Central memory CD4-positive, alpha-beta T cell (primary cell): ENCODE measurements at regions not wholly inside any gene's neighbourhood (a gene's known extent, or its start where the extent isn't known, plus 50 kb on each side); places are given as distances from the start of the nearest gene placed in this dataset.
"Not testable (repeated sequence)": the region's sequence is repeated elsewhere in the genome, so short reads cannot be mapped to it uniquely, and the experiment has no call there.

ENCODE experiments used
- DNase-seq: peaks from one replicate; pipeline ENCODE4 v3.0.0; 2022

DNA sequence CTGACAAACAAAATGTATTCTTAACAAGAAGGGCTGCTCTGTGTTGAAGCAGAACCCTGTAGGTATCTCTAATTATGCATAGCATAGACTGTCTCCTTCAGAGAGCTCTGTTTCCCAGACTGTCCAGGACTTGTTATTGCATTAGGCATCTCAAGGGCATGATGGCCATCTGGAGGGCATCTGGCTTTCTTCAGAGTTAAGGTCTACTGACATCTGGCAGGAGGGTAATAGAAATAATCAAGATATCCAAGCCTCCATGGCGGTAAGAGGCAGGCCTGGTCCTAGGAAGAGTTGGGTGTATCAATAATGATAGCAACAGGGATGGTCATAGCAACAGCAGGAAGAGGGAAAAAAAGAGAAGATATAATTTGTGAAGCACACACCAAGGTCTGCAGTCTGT is 161.2 kb downstream of the TTC8 start:
- DNase-seq: no peak

DNA sequence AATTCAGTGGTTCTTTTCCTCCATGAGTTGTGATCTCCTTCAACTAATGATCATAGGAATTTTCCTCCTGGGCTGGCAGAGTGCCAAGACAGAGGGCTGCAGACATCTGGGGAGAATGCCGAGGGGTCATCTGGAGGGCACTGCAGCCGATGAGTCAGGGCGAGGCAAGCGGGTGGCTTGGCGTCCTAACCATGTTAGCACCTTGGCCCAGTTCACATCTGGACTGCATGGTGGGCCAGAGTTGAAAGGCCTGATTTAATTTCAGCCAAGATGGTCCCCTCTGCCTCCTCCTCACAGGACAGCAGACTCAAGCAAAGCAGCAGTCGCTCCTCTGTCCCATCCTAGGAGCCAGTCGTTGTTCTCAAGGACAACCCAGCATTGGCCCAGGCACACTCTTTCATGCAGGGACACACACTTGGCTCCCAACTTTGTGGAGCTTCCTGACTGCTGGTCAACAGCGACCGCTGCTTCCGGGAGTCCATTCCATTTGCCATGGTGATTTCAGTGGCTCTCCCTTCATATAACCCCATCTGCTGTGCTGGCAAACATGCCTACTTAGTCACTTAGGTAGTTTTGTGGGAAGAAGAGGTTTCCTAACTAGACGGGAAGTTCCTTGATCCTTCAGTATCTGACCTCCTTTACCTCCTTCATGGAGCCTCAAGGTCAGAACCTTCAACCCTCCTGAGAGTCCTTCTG is 161.8 kb downstream of the TTC8 start:
- DNase-seq: no peak

DNA sequence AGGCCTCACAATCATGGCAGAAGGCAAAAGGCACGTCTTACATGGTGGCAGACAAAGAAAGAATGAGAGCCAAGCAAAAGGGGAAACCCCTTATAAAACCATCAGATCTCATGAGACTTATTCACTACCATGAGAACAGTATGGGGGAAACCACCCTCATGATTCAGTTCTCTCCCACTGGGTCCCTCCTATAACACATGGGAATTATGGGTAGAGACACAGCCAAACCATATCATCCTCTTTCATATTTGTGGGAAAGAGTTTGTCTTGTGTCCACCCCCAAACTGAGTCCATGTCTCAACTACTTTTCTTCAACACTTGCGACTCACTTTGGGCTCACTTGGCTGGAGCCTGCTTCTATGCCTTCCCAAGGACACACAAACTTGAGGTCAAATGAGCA is 162.5 kb downstream of the TTC8 start:
- DNase-seq: not testable (repeated sequence)

DNA sequence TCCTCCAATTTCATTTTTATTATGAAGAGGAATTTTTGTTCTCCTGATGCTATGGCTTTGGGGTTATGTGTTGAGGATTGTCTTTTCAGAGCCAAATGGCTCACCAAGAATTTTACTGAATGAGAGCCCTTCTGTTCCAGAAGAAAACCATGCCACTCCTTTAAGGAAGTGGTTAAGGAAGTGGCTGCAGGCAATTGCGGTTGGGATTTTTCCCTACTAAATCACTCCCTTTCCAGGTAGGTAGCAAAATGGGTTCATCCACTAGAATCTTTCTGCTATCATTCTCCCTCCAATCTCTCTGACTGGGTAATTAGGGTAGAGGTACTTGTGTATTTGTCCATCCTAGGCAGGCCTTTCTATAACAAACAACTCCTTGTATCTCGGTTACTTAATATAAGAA is 163.1 kb downstream of the TTC8 start:
- DNase-seq: no peak

DNA sequence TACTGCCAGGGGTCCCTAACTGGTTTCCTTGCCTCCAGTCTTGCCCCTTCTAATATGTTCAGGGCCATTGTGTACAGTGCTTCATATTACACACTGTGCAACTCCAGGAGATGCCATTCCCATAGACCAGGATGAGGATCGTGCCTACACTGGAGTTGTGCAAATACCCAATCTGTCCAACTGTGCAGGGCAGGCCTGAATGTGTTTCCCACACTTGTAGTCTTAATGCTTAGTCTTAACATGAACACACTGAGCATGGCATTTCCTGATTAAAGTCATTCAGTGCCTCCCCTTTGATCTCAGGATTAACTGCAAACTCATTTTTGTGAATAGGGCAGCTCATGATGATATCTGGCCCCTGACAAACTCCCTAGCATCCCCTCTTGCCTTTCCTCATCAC is 165.5 kb downstream of the TTC8 start:
- DNase-seq: no peak

DNA sequence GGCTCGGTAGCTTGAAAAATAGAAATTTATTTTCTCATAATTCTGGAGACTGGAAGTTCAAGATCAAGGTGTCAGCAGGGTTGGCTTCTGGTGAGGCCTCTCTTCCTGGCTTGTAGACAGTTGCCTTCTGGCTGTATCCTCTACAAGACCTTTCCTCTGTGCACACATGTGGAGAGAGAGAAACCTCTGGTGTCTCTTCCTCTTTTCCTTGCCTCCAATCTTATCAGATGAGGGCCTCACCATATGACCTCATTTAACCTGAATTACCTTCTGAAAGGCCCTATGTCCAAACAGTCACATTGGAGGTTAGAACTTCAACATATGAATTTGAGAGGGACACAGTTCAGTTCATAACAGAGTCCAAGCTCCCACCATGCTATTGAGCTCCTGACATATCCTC is 166.4 kb downstream of the TTC8 start:
- no peak for DNase-seq

DNA sequence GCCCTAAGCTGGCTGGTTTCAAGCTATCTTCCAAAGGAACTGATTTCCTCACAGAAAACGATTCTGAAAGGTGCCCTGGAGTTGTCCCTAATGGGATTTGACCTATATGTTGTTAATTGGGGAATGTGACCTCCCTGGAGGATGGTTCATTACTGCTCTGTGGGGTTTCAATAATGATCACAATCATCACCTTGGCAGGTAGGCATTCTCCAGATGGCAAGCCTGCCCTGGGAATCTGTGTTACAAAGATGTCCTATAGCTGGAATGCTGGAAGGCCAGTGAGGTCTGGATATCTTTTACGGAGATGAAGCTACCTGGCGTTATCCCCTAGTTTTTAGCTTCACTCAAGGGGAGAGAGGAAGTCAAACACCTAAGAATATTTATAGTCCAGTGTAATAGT is 167.6 kb downstream of the TTC8 start:
- DNase-seq: no peak

DNA sequence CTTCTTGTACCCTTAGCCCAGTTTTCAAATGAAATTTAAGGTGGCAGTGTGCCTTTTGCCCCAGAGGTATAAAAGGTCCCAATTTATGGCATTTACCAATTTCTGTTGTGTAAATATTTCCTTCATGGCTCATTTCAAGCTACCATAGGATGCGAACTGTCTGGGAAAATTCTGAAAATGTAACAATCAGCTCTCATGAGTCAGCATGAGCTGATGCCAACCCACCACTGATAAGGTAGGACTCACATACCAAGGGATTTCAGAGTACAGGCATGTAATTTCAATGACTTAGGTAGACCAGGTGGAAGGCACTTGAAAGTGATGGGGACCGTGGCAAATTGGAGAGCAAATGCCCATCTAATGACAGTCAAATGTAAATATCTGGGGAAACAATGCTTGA is 169.5 kb downstream of the TTC8 start:
- no peak for DNase-seq

DNA sequence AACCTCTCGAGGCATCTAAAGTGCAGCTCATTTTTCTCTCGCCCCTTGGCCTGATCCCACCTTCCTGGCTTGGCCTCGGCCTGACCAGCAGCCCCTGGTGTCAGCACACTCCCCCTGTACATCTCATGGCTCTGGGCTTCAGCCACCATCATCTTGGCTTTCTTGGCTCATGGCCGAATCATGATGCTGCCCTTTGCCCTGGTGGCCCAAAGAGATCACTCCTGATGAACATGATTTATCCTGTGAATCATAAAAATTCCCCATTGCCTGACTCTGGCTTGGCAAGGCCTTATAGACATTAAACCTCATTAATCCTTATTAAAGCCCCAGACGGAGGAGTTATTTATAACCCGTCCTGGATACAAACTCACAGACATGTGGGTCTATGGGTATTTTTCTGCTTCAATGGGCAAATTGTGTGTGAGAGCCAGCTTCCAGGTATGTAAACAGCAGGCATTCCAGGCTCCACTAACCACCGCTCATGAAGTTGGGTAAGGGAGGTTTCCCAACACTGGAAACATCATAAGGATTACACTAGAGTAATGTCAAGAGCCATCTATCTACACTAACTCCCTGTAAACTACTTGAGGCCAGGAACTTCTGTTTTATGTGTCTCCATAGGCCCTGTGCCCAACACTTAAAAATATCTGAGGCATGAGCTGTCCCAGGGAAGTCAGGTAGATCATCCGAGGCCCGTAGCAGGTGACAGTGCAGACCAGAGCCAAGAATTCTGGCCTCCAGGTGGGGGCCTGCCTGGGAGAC is 171.2 kb downstream of the TTC8 start:
- DNase-seq: no peak

DNA sequence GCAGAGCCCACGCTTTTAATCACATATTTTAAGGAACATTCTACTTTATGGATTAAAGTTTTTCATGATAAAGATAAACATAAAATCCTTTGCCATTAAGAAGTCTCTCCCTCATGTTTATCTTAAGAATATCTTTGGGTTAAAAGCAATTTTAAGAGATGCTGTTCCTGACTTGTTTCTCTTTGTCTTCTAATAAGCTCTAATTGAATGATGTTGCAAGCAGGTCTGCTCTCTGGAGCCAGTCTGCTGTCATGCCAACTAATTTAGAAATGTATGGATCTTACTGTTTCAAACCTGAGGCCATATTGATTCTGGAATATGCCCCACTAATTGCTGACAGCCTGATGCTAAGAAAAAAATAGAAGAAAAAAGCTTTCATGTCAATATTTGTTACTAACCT is 173.6 kb downstream of the TTC8 start:
- no peak for DNase-seq

DNA sequence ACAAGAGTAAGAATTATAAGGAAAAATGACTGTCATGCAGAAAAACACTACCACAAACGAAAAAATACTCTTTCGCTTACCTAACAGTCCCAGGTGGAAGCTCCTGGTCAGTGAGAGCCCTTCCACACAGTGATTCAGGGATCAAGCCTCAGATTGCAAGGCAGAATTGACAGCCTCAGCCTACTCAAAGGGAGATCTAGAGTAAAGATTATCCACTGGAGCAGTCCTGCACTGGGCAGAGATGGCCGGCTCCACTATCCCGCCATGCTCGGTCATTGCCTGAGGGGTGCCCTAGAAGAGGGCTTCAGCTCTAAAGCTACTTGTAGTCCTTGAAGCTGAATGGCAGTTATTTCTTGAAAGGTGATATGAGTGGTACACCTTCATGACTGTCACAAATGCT is 174.7 kb downstream of the TTC8 start:
- DNase-seq: no peak

DNA sequence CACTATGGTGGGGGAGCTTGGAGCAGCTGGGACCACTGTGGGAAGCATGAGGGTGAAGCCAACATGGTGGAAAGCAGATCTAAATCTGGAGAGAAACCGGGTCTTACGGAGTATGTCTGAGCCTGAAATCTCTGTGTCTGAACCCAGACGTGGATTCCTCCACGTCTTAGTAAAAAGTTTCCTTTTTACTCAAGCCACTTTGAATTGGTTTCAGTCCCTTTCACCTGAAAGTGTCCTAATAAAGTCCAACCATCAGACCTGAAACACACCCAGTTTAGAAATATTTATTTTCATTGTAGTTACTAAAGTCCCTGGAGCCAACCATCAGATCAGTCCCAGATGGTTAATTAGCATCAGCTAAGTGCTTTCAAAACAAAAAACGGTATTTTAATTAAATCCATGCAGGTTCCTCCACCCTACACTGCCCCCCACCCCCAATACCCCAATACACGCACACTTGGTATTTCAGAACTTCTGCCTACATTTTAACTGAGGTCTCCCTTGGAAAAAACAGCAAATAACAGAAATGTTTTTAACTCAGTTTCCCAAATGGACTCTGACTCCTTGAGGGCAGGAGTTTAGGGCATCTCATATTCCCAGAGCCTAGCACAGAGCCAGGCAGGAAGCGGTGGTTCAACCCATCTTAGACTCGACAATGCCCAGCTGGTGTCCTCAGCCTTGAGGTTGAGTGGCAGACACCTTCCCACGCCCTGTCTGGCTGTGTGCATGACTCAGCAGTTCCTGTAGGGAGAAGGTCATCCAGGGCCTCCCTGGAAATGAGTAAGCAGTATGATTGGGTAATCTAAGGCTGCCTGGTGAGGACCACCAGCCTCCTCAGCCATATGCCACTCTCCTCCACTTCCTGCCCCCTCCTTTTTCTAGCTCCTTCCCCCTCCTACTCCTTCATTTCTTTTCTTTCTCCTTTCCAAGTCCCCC is 175.8 kb downstream of the TTC8 start:
- no peak for DNase-seq

DNA sequence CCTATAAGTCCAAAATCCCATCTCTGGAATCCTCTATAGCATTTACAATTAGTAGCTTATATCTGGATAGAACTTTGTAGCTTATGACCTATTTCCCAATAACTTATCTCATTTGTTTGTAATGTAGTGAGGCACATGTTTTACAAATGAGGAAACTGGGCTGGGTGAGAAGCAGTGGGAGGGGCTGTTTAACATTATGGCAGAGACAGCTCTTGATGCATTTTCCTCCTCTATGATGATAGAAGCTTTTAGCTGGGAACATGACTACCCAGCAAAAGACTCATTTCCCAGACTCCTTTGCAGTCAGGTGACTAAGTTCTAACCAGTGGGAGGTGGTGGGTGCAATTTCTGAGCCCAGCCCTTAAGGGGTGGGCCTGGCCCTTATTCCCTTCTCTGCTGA is 179.7 kb downstream of the TTC8 start:
- DNase-seq: no peak

DNA sequence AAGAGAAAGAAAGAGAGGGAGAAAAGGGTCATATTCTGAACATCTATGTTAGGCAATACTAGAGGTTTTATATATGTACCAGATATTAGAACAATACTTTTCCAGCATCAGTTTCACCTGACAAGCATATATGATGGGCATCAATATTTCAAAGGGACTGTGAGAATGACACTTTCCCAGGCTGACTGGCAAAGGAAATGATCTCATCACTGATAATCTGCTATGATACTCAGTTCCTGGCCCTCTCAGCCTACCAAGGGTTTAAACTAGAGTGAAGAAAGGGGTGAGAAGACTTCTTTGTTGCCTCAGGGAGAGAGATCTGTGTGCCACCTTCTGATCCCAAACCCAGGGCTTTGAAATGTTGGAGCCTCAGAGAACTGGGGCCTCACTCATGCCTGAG is 183.5 kb downstream of the TTC8 start:
- no peak for DNase-seq

DNA sequence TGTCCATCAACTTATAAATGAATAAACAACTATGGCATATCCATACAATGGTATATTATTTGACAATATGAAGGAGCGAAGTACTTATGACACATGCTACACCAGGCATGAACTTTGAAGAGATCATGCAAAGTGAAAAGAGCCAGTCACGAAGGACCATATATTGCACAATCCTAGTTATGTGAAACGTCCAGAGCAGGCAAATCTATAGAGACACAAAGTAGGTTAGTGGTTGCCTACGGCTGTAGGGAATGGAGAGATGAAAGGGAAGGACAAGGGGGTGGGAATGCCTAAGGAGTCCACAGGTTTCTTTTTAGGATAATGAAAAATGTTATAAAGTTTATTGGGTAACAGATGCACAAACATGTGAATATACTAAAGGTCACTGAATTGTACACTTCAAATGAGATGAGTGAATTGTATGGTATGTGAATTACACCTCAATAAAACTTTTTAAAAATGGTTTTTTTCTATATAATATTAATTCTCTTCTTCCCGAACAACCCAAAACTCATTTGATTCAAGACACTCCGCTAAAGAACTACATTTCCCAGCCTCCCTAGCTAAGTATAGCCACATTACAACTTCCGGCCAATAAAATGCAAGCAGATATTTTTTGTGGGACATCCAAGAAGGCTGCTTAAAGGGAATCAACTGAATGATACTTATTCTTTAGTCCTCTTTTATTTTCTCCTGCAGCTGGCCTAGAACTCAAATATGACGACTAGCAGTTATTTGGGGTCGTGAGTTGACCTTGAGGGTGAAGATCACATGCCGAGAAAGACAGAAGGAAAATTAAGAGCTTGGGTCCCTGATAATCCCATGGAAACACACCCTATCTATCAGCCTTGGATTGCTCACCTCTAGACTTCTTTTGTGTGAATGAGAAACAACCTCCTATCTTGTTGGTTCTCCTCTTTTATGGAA is 187.2 kb downstream of the TTC8 start:
- DNase-seq: no peak

DNA sequence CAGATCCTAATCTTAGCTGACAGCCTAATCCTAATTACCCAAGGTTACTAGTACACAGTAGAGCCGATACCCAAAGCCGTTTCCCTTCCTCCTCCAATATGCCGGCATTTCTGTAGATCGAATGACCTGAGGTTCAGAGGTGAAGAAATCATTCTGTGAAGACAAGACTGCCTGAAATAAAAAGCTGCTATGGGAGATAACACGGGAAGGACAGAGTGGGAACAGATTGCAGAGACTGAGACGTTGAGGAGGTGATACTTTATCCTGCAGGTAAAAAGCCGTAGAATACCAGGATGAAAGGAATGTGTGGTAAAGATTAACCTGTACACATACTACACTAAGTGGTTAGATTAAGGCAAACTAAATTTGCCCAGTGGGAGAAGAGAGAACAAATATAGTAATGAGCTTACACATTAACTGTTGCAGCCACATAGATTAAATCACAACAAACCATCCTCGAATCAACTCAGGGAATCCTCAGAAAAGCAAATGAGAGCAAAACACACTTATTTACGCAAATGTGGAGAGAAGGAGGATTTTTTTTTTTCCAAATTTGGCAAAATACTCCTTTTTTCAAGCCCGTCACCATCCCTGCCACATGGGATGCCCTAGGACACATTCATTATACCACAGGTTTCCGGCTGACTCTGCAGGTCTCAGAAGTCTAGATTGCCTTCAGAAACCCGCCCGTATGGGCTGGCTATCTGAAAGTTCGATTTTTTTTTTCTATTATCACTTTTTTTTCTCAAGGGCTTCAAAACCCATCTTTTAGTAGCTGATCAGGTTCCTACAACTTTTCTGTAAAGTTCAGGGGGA is 188.0 kb downstream of the TTC8 start:
- DNase-seq: no peak

DNA sequence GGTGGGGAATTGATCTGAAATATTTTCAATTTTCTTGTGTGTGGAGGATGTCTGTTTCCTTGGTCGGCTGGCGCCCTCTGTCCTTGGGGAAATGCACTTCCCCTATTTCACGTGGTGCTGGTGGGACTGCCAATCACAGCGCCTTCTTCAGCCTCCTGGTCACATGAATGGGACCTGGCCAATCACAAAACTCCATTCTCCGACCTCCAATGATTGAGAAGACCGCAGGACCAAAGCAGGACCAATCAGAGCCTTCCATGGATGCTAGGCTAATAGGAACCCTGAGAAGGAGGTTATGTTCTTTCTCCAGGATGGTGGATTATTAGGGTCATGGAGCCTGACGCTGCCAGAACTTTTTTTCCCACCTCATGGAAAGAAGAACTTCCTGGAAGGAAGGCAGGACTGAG is 188.7 kb downstream of the TTC8 start:
- DNase-seq: no peak

DNA sequence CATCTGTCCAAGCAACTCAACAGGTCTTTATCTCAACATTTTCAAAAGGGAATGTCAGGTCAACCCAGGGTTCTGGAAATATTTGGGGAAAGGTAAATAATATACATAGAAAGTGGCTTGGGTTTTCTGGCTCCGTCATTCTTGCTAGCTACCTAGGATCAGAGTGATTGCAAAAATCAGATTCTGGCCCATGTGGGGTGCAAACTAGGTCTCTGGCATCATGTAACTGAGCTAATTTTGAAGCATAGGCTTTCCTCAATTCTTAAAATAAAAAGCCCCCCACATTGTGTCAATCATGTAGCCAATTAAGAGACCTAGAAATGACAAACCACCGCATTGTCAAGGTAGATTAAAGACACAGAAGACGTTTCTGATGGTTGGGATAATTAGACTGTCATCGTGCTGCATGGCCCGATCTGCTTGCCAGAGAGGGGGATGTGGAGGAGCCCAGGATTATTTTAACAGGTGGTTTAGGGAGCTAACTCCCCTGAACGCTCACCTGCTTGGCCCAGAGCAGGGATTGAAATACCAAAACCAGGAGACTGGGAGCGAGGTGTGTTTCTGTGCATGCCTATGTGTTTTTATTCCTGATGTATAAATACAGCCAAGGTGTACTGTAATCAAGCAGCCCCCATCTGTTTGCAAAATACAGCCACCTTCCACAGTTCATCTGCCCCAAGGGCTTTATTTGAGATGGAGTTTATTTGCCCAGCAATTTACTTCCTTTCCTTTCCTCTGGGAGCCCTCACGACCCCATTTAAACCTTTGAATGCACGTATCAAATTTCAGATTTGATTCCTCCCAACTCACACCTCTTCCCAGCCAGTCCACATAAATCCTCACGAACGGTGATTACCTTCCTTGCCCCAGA is 189.5 kb downstream of the TTC8 start:
- DNase-seq: no peak

DNA sequence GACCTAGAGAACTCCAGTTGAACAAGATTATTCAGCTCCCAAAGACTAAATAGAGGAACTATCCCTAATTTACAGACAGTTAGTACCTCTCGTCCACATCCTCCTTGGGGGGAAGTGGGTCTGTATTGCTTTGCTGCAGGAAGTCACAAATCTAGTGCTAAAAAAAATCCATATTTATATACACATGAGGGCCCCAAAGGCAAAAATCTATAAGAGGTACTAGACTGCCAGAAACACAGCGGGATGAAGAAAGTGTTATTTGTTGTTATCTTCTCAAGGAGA is 190.1 kb downstream of the TTC8 start:
- no peak for DNase-seq

DNA sequence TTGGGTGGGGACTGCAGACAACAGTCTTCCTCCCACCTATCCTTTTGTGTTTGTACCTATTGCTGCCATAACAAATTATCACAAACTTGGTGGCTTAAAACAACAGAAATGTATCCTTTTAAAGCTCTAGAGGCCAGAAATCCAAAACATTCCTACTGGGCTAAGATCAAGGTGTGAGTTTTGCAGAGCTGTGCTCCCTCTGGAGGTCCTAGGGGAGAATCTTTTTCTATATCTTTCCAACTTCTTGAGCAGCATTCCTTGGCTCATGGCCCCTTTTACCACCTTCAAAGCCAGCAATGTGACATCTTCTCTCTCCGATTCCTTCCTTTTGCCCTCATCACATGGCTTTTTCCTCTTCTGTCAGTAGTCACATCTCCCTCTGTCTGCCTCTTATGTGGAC is 190.6 kb downstream of the TTC8 start:
- DNase-seq: no peak

DNA sequence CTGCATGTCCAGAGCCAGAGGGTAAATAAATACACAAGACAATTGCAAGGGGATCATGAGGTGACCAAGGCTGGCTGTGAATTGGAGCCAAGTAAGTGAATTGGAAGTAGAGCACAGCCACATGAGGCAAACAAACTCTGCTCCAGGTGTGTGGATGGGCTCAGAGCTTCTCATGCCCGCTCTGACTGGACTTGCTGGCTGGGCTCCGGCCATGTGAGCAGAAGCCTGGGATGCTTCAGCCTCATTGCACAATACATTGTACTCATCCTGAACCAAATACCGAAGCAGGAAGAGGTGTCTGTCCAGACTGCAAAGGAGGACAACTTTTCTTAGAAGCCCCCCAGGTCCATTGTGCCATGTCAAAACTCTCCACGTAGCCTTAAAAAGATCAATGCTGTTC is 193.0 kb downstream of the TTC8 start:
- no peak for DNase-seq
